HPDE6-E6E7 (cell line): ENCODE measurements at regions not wholly inside any gene's neighbourhood (a gene's known extent, or its start where the extent isn't known, plus 50 kb on each side); places are given as distances from the start of the nearest gene placed in this dataset.

Experiments used
- DNase-seq: peaks from one replicate; pipeline ENCODE4 v3.0.0; 2011; ENCODE audit warnings: missing footprints; ENCODE audit errors: extremely low spot score

GRCh38 chr13:62049992-62050391 is 634.3 kb upstream of the PCDH20 start:
- no peak for DNase-seq

GRCh38 chr13:62046512-62046911 is 630.9 kb upstream of the PCDH20 start:
- no peak for DNase-seq

- no peak for DNase-seq
These were observed 628.0 kb upstream of the PCDH20 start for GRCh38 chr13:62043600-62043999.

- no peak for DNase-seq
These were observed 625.2 kb upstream of the PCDH20 start for GRCh38 chr13:62040806-62041205.

- no peak for DNase-seq
These were observed 624.4 kb upstream of the PCDH20 start for GRCh38 chr13:62040078-62040477.

GRCh38 chr13:62038214-62038613 is 622.6 kb upstream of the PCDH20 start:
- DNase-seq, result no peak

GRCh38 chr13:62035981-62036380 is 620.3 kb upstream of the PCDH20 start:
- no peak for DNase-seq

- no peak for DNase-seq
These were observed 618.3 kb upstream of the PCDH20 start for GRCh38 chr13:62033934-62034333.

GRCh38 chr13:62022369-62022768 is 606.7 kb upstream of the PCDH20 start:
- DNase-seq, result no peak

GRCh38 chr13:62019858-62020257 is 604.2 kb upstream of the PCDH20 start:
- no peak for DNase-seq

- peak; percentile 12 for DNase-seq
These were observed 598.6 kb upstream of the PCDH20 start for GRCh38 chr13:62014299-62014698.

- DNase-seq, result no peak
These were observed 587.8 kb upstream of the PCDH20 start for GRCh38 chr13:62003452-62003851.

- DNase-seq, result no peak
These were observed 578.5 kb upstream of the PCDH20 start for GRCh38 chr13:61994174-61994573.

- no peak for DNase-seq
These were observed 574.3 kb upstream of the PCDH20 start for GRCh38 chr13:61989978-61990377.

GRCh38 chr13:61988810-61989209 is 573.2 kb upstream of the PCDH20 start:
- DNase-seq, result no peak

- DNase-seq, result no peak
These were observed 559.4 kb upstream of the PCDH20 start for GRCh38 chr13:61975001-61975400.

GRCh38 chr13:61965756-61966155 is 550.1 kb upstream of the PCDH20 start:
- no peak for DNase-seq

GRCh38 chr13:61960981-61961380 is 545.3 kb upstream of the PCDH20 start:
- DNase-seq, result no peak

GRCh38 chr13:61954092-61954491 is 538.4 kb upstream of the PCDH20 start:
- peak; percentile 9 for DNase-seq

- no peak for DNase-seq
These were observed 535.2 kb upstream of the PCDH20 start for GRCh38 chr13:61950828-61951227.

GRCh38 chr13:61944329-61944929 is 528.8 kb upstream of the PCDH20 start:
- no peak for DNase-seq

GRCh38 chr13:61935710-61936109 is 520.1 kb upstream of the PCDH20 start:
- no peak for DNase-seq

- DNase-seq, result no peak
These were observed 512.0 kb upstream of the PCDH20 start for GRCh38 chr13:61927648-61928047.

GRCh38 chr13:61918841-61919240 is 503.2 kb upstream of the PCDH20 start:
- DNase-seq, result no peak
